Liver (tissue), 8 donors: ENCODE measurements at regions not wholly inside any gene's neighbourhood (a gene's known extent, or its start where the extent isn't known, plus 50 kb on each side); places are given as distances from the start of the nearest gene placed in this dataset.

Experiments
- DNase-seq: peaks from one replicate; pipeline ENCODE4 v3.0.0-alpha.2; 2017; ENCODE audit warnings: low spot score
- H3K27ac ChIP-seq, 2 donors: one replicate each; pipeline ENCODE4 v1.7.0; 2013; ENCODE audit warnings: inconsistent platforms in 2 of 2, low read length in 2 of 2, control low read depth in 1 of 2, low read depth in 1 of 2, mild to moderate bottlenecking in 1 of 2
- H3K27me3 ChIP-seq, 4 donors: one replicate each; pipeline versions ENCODE4 v1.6.1 to v1.7.0; 2013; ENCODE audit warnings: low read length in 3 of 4, inconsistent platforms in 1 of 4, mild to moderate bottlenecking in 1 of 4, moderate library complexity in 1 of 4; ENCODE audit not compliant: control insufficient read depth in 4 of 4, insufficient read depth in 4 of 4
- H3K36me3 ChIP-seq, 4 donors: one replicate each; pipeline versions ENCODE4 v1.6.1 to v1.7.0; 2013; ENCODE audit warnings: low read length in 3 of 4, mild to moderate bottlenecking in 3 of 4, low read depth in 1 of 4, moderate library complexity in 1 of 4; ENCODE audit not compliant: control insufficient read depth in 4 of 4, insufficient read depth in 3 of 4
- H3K4me1 ChIP-seq, 4 donors: one replicate each; pipeline versions ENCODE4 v1.6.1 to v1.7.0; 2013; ENCODE audit warnings: low read length in 3 of 4, mild to moderate bottlenecking in 3 of 4, moderate library complexity in 1 of 4; ENCODE audit not compliant: control insufficient read depth in 4 of 4, insufficient read depth in 4 of 4
- H3K4me3 ChIP-seq, 3 donors: one replicate each; pipeline versions ENCODE4 v1.6.1 to v1.7.0; 2013; ENCODE audit warnings: low read length in 3 of 3, control low read depth in 1 of 3, low read depth in 1 of 3, mild to moderate bottlenecking in 1 of 3
- H3K9ac ChIP-seq, 2 donors: one replicate each; pipeline ENCODE4 v1.7.0; 2013; ENCODE audit warnings: low read length in 2 of 2, mild to moderate bottlenecking in 2 of 2, moderate library complexity in 2 of 2, control low read depth in 1 of 2, low read depth in 1 of 2
- H3K9me3 ChIP-seq, 4 donors: one replicate each; pipeline versions ENCODE4 v1.6.1 to v1.7.0; 2013; ENCODE audit warnings: low read length in 3 of 4; ENCODE audit not compliant: control insufficient read depth in 4 of 4
- ATF3 ChIP-seq: IDR thresholded peaks from 2 replicates; pipeline ENCODE4 v1.6.1; 2016; ENCODE audit warnings: antibody characterized with exemption
- CTCF ChIP-seq: fragments of 150-350 bp; IDR thresholded peaks from 2 replicates; pipeline ENCODE4 v1.5.1; 2017; ENCODE audit warnings: improper control_type of control experiment, low read depth, low read length; ENCODE audit not compliant: missing input control
- EGR1 ChIP-seq, 2 donors: IDR thresholded peaks; 2 replicates each; pipeline ENCODE4 v1.6.1; 2016 to 2018; ENCODE audit warnings: antibody characterized with exemption in 2 of 2, low read depth in 2 of 2
- FOXA1 ChIP-seq: IDR thresholded peaks from 2 replicates; pipeline ENCODE4 v1.6.1; 2016; ENCODE audit warnings: antibody characterized with exemption
- GABPA ChIP-seq, 2 donors: IDR thresholded peaks in 1 of 2; conservative IDR thresholded peaks in 1 of 2; 2 replicates each; pipeline ENCODE4 v1.6.1; 2016; ENCODE audit warnings: antibody characterized with exemption in 2 of 2, mild to moderate bottlenecking in 1 of 2, moderate library complexity in 1 of 2
- HNF4A ChIP-seq, 2 donors: conservative IDR thresholded peaks; 2 replicates each; pipeline ENCODE4 v1.6.1; 2016; ENCODE audit warnings: antibody characterized with exemption in 2 of 2, mild to moderate bottlenecking in 2 of 2
- JUND ChIP-seq, 2 donors: IDR thresholded peaks; 2 replicates each; pipeline ENCODE4 v1.6.1; 2016; ENCODE audit warnings: antibody characterized with exemption in 2 of 2
- MAX ChIP-seq: IDR thresholded peaks from 2 replicates; pipeline ENCODE4 v1.6.1; 2016; ENCODE audit warnings: antibody characterized with exemption
- NR2F2 ChIP-seq: IDR thresholded peaks from 2 replicates; pipeline ENCODE4 v1.6.1; 2016; ENCODE audit warnings: antibody characterized with exemption
- RAD21 ChIP-seq, 2 donors: IDR thresholded peaks; 2 replicates each; pipeline ENCODE4 v1.6.1; 2016; ENCODE audit warnings: antibody characterized with exemption in 2 of 2, mild to moderate bottlenecking in 2 of 2
- REST ChIP-seq: IDR thresholded peaks from 2 replicates; pipeline ENCODE4 v1.6.1; 2016; ENCODE audit warnings: antibody characterized with exemption, mild to moderate bottlenecking
- RXRA ChIP-seq, 2 donors: IDR thresholded peaks; 2 replicates each; pipeline ENCODE4 v1.6.1; 2017 to 2018; ENCODE audit warnings: antibody characterized with exemption in 2 of 2, mild to moderate bottlenecking in 1 of 2
- SP1 ChIP-seq: IDR thresholded peaks from 2 replicates; pipeline ENCODE4 v1.6.1; 2018; ENCODE audit warnings: antibody characterized with exemption, mild to moderate bottlenecking
- TAF1 ChIP-seq: conservative IDR thresholded peaks from 2 replicates; pipeline ENCODE4 v1.6.1; 2016; ENCODE audit warnings: antibody characterized with exemption, mild to moderate bottlenecking
- ZBTB33 ChIP-seq: IDR thresholded peaks from 2 replicates; pipeline ENCODE4 v1.6.1; 2016; ENCODE audit warnings: antibody characterized with exemption
- whole genome bisulfite sequencing: extraction: QIAGEN DNeasy Blood & Tissue Kit; methylation state at CpG from one replicate; pipeline ENCODE4 v1.1.7; 2013; 5-methylcytosine and 5-hydroxymethylcytosine counted together
- donor health status: healthy.
- donor health status: healthy.
- donor health status: healthy.
- donor health status: healthy.
- donor health status: healthy.

GRCh38 chr4:116529129-116529528, 556.2 kb downstream of the TRAM1L1 start:
- no peaks in the 10 kb centered on the region for H3K36me3 ChIP-seq
- no peaks in the 10 kb centered on the region for H3K9me3 ChIP-seq
- H3K27ac ChIP-seq = no peak overlapping the region
- no peak for DNase-seq
- H3K27me3 ChIP-seq = no peaks in the 10 kb centered on the region
- H3K9ac ChIP-seq = no peak overlapping the region
- H3K4me1 ChIP-seq = no peaks in the 10 kb centered on the region
- H3K4me3 ChIP-seq = no peak overlapping the region
- WGBS = 75% methylated on average over 1 of the region's 1 CpG
- no peak for TF ChIP-seq JUND (IDR thresholded peaks at IDR 0.05)
- TF ChIP-seq HNF4A (conservative IDR thresholded peaks at IDR 0.05) = no peak
- no peak for TF ChIP-seq ATF3
- no peak for TF ChIP-seq FOXA1
- no peak for TF ChIP-seq RAD21 (IDR thresholded peaks at IDR 0.05)
- TF ChIP-seq NR2F2 = no peak
- TF ChIP-seq RXRA (IDR thresholded peaks at IDR 0.05) = no peak
- no peak for TF ChIP-seq REST

GRCh38 chr4:116522922-116523321, 562.5 kb downstream of the TRAM1L1 start:
- H3K4me3 ChIP-seq = no peak overlapping the region
- no peaks in the 10 kb centered on the region for H3K36me3 ChIP-seq
- H3K9ac ChIP-seq = no peak overlapping the region
- DNase-seq = no peak
- no peaks in the 10 kb centered on the region for H3K27me3 ChIP-seq
- no peak overlapping the region for H3K27ac ChIP-seq
- TF ChIP-seq EGR1 (IDR thresholded peaks at IDR 0.05; ENCODE audit: low read depth in 2 of 2) (no peak), CTCF (no peak), RXRA (IDR thresholded peaks at IDR 0.05) (no peak), NR2F2 (no peak)
- H3K9me3 ChIP-seq = no peaks in the 10 kb centered on the region
- H3K4me1 ChIP-seq = no peaks in the 10 kb centered on the region

GRCh38 chr4:116520886-116521285, 564.5 kb downstream of the TRAM1L1 start:
- no peaks in the 10 kb centered on the region for H3K9me3 ChIP-seq
- no peak overlapping the region for H3K27ac ChIP-seq
- no peaks in the 10 kb centered on the region for H3K27me3 ChIP-seq
- H3K9ac ChIP-seq = no peak overlapping the region
- no peaks in the 10 kb centered on the region for H3K4me1 ChIP-seq
- DNase-seq = no peak
- H3K36me3 ChIP-seq = no peaks in the 10 kb centered on the region
- no peak overlapping the region for H3K4me3 ChIP-seq
- 74% methylated on average over 3 of the region's 3 CpGs for WGBS
- TF ChIP-seq FOXA1 (no peak), NR2F2 (no peak), HNF4A (conservative IDR thresholded peaks at IDR 0.05) (no peak), JUND (IDR thresholded peaks at IDR 0.05) (no peak), ATF3 (no peak), TAF1 (no peak), GABPA (IDR thresholded peaks at IDR 0.05 in 1 of 2, conservative IDR thresholded peaks at IDR 0.05 in 1 of 2) (no peak), ZBTB33 (no peak), EGR1 (IDR thresholded peaks at IDR 0.05; ENCODE audit: low read depth in 2 of 2) (no peak), MAX (no peak), CTCF (no peak), RAD21 (IDR thresholded peaks at IDR 0.05) (no peak), SP1 (no peak)
